ENCODE measurements at regions not wholly inside any gene's neighbourhood (a gene's known extent, or its start where the extent isn't known, plus 50 kb on each side); places are given as distances from the start of the nearest gene placed in this dataset.

DNA sequence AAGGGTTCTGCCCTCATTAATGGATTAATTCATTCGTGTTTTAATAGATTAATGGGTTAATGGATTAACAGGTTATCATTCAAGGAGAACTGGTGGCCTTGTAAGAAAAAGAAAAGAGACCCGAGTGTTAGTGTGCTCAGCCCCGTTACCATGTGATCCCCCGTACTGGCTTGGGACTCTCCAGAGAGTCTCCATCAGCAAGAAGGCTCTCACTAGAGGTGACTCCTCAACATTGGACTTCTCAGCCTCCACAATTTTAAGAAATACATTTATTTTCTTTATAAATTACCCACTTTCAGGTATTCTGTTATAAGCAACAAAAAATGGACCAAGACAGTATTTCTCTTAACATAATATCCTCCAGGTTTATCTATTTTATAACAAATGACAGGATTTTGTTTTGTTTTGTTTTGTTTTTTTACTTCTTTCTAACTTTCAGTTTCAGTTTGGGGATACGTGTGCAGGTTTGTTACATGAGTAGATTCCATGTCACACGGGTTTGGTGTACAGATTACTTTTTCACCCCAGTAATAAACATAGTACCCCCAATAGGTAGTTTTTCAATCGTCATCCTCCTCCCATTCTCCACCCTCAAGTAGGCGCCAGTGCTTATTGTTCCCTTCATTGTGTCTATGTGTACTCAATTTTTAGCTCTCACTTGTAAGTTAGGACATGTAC, 456.1 kb downstream of the DNAH5 start:
- H3K9ac ChIP-seq (ENCODE audit: low read depth in 1 of 2, low read length in 2 of 2), result no peak overlapping the region
- no peaks in the 10 kb centered on the region for H3K36me3 ChIP-seq (ENCODE audit: control insufficient read depth in 2 of 2, insufficient read depth in 2 of 2, low read length in 2 of 2)

DNA sequence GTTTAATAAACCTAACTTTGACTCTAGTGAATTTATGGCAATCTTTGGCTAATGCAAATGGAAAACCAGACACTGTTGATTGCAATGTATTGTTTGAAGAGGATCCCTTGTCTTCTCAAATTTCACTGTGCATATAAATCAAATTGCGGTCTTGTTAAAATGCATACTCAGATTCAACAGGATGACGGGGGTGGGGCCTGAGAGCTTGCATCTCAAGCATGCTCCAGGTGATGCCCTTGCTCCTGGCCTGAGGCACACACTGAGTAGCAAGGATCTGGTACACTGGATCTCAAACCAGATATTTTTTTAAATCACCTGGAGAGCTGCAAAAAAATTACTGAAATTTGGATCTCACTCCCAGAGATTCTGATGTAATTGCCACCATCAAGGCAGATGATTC, 463.7 kb downstream of the DNAH5 start:
- H3K27ac ChIP-seq (ENCODE audit: low read depth in 2 of 2, low read length in 2 of 2), result no peak overlapping the region

More for the DNA sequence above, 456.1 kb downstream of the DNAH5 start:
- no peak overlapping the region for H3K4me3 ChIP-seq (ENCODE audit: low read length in 2 of 2)
- H3K27ac ChIP-seq (ENCODE audit: low read depth in 2 of 2, low read length in 2 of 2), result no peak overlapping the region
- H3K9me3 ChIP-seq (ENCODE audit: control insufficient read depth in 2 of 2, low read length in 2 of 2), result no peaks in the 10 kb centered on the region
- no peaks in the 10 kb centered on the region for H3K27me3 ChIP-seq (ENCODE audit: control insufficient read depth in 2 of 2, insufficient read depth in 2 of 2, low read length in 2 of 2)
- no peaks in the 10 kb centered on the region for H3K4me1 ChIP-seq (ENCODE audit: control insufficient read depth in 2 of 2, insufficient read depth in 2 of 2, low read length in 2 of 2)

DNA sequence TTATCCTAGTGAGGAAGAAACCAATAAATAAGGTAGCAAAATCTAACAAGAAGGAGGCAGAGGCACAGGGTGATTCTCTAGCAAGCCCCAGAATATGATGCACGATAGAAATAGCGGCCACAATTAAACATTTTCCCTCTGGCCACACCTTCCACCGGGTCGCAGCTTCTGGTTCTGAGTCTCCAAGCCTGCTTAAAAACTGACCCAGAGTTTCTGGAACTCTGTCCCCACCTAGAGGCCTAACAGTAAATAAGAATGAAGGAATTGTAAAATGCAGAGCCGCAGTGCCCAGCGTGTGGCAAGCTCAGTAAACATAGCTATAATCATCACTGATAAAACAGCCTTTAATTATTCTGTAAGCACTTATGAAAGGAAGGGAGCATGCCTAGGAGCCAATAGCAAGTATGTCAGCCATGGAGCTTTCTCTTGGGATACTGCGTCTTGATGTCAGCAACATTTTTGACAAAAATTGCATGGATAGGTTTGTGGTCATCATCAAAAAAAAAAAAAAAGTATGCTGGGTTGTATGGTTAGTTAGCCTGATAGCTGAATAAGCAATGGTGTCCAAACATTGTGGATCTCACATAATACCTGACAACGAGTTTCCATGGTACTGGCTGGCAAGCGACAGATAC, 465.5 kb downstream of the DNAH5 start:
- Histone ChIP-seq H3K9me3 (ENCODE audit: control insufficient read depth in 2 of 2, low read length in 2 of 2) (peaks cover 0 to 2% of the 10 kb centered on the region in 2 donors), H3K4me3 (ENCODE audit: low read length in 2 of 2) (no peak overlapping the region), H3K36me3 (ENCODE audit: control insufficient read depth in 2 of 2, insufficient read depth in 2 of 2, low read length in 2 of 2) (no peaks in the 10 kb centered on the region), H3K4me1 (ENCODE audit: control insufficient read depth in 2 of 2, insufficient read depth in 2 of 2, low read length in 2 of 2) (no peaks in the 10 kb centered on the region), H3K27me3 (ENCODE audit: control insufficient read depth in 2 of 2, insufficient read depth in 2 of 2, low read length in 2 of 2) (no peaks in the 10 kb centered on the region), H3K9ac (ENCODE audit: low read depth in 1 of 2, low read length in 2 of 2) (no peak overlapping the region), H3K27ac (ENCODE audit: low read depth in 2 of 2, low read length in 2 of 2) (no peak overlapping the region)

More for the DNA sequence above, 463.7 kb downstream of the DNAH5 start:
- H3K4me3 ChIP-seq (ENCODE audit: low read length in 2 of 2), result no peak overlapping the region
- no peak overlapping the region for H3K9ac ChIP-seq (ENCODE audit: low read depth in 1 of 2, low read length in 2 of 2)
- no peaks in the 10 kb centered on the region for H3K36me3 ChIP-seq (ENCODE audit: control insufficient read depth in 2 of 2, insufficient read depth in 2 of 2, low read length in 2 of 2)
- no peaks in the 10 kb centered on the region for H3K9me3 ChIP-seq (ENCODE audit: control insufficient read depth in 2 of 2, low read length in 2 of 2)
- no peaks in the 10 kb centered on the region for H3K4me1 ChIP-seq (ENCODE audit: control insufficient read depth in 2 of 2, insufficient read depth in 2 of 2, low read length in 2 of 2)
- no peaks in the 10 kb centered on the region for H3K27me3 ChIP-seq (ENCODE audit: control insufficient read depth in 2 of 2, insufficient read depth in 2 of 2, low read length in 2 of 2)

DNA sequence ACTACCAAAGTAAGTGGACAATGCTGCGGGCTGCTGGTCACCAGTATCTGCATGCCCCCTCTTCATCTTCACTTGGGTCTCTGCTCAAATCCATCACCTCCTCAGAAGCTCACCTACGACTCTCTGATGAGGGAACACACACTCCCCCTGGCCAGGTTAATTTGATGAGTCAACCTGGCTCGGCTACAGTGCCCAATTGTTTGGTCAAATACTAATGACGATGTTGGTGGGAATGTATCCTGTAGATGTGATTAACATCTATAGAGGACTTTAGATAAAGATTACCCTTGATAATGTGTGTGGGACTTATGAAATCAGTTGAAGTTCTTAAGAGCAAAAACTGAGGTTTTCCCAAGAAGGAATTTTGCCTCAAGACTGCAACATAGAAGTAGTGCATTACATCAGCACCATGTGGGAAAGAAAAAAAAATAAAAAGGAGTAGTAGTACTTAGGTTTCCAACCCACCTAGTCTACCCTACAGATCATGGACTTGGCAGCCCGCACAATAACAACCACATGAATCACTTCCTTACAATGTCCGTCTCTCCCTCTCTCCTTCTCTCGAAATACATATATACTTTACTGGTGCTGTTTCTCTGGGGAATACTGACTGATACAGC, 467.3 kb downstream of the DNAH5 start:
- Histone ChIP-seq H3K27ac (ENCODE audit: low read depth in 2 of 2, low read length in 2 of 2) (no peak overlapping the region), H3K4me3 (ENCODE audit: low read length in 2 of 2) (no peak overlapping the region), H3K9ac (ENCODE audit: low read depth in 1 of 2, low read length in 2 of 2) (no peak overlapping the region), H3K27me3 (ENCODE audit: control insufficient read depth in 2 of 2, insufficient read depth in 2 of 2, low read length in 2 of 2) (no peaks in the 10 kb centered on the region), H3K4me1 (ENCODE audit: control insufficient read depth in 2 of 2, insufficient read depth in 2 of 2, low read length in 2 of 2) (no peaks in the 10 kb centered on the region), H3K36me3 (ENCODE audit: control insufficient read depth in 2 of 2, insufficient read depth in 2 of 2, low read length in 2 of 2) (no peaks in the 10 kb centered on the region), H3K9me3 (ENCODE audit: control insufficient read depth in 2 of 2, low read length in 2 of 2) (peaks cover 0 to 2% of the 10 kb centered on the region in 2 donors)

DNA sequence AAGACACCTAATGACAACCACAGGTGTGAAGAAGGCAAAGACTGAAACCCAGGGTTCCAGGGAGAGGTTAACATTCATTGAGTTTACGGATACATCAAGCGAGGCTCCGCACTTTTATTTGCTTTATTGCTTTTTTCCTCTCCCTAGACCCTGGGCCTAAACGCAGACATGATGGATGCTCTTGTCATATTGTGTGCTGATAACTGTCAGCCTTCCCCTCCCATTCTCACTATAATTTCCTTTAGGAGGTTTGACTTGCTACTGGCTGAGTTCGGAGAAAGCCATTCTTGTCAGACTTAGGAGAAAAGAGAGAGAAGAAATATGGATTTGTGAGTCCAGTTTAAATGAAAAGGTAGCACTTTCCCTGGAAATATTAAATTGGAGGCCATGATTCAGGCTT, 471.6 kb downstream of the DNAH5 start:
- H3K27me3 ChIP-seq (ENCODE audit: control insufficient read depth in 2 of 2, insufficient read depth in 2 of 2, low read length in 2 of 2), result no peaks in the 10 kb centered on the region
- H3K9ac ChIP-seq (ENCODE audit: low read depth in 1 of 2, low read length in 2 of 2), result no peak overlapping the region
- peaks cover 0 to 2% of the 10 kb centered on the region in 2 donors for H3K9me3 ChIP-seq (ENCODE audit: control insufficient read depth in 2 of 2, low read length in 2 of 2)
- H3K4me3 ChIP-seq (ENCODE audit: low read length in 2 of 2), result no peak overlapping the region
- no peak overlapping the region for H3K27ac ChIP-seq (ENCODE audit: low read depth in 2 of 2, low read length in 2 of 2)
- no peaks in the 10 kb centered on the region for H3K4me1 ChIP-seq (ENCODE audit: control insufficient read depth in 2 of 2, insufficient read depth in 2 of 2, low read length in 2 of 2)
- H3K36me3 ChIP-seq (ENCODE audit: control insufficient read depth in 2 of 2, insufficient read depth in 2 of 2, low read length in 2 of 2), result no peaks in the 10 kb centered on the region

DNA sequence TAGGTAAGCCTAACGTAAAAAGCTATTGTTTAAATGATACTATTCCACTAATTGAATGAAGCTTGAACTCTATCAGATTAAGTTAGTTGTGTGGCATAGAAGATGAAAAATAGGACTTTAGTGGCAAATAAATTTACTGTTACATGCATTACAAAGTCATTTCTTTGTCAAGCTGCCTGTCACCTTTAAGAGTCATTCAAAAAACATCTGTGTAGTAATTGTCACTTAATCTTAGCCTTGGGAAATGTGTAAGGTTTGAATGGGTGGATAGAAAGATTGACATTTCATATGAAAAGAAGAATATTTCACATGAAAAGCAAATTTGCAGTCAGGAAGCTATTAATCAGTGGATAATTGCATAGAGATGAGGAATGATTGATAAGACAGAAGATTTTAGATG, 473.5 kb downstream of the DNAH5 start:
- Histone ChIP-seq H3K9ac (ENCODE audit: low read depth in 1 of 2, low read length in 2 of 2) (no peak overlapping the region), H3K4me3 (ENCODE audit: low read length in 2 of 2) (no peak overlapping the region), H3K9me3 (ENCODE audit: control insufficient read depth in 2 of 2, low read length in 2 of 2) (peaks cover 0 to 2% of the 10 kb centered on the region in 2 donors), H3K4me1 (ENCODE audit: control insufficient read depth in 2 of 2, insufficient read depth in 2 of 2, low read length in 2 of 2) (no peaks in the 10 kb centered on the region), H3K36me3 (ENCODE audit: control insufficient read depth in 2 of 2, insufficient read depth in 2 of 2, low read length in 2 of 2) (no peaks in the 10 kb centered on the region), H3K27ac (ENCODE audit: low read depth in 2 of 2, low read length in 2 of 2) (no peak overlapping the region), H3K27me3 (ENCODE audit: control insufficient read depth in 2 of 2, insufficient read depth in 2 of 2, low read length in 2 of 2) (no peaks in the 10 kb centered on the region)

DNA sequence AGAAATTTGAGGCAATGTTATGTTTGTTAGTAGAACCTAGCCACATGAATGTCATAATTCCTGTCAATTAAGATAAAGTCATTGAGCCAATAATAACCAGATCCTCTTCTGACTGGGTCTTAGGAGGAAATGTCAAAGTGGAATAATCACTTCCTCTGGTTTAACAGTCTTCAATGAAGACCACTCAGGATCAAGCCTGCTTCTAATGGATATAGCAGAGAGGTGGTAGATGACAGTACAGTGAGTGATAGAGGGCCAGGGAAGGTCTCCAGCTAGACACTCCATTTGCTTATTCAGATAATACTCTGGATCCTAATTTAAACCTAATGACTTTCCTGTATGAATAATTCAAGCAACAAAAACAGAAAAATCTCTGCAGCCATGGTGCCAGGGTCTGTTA, 474.2 kb downstream of the DNAH5 start:
- Histone ChIP-seq H3K9me3 (ENCODE audit: control insufficient read depth in 2 of 2, low read length in 2 of 2) (peaks cover 0 to 2% of the 10 kb centered on the region in 2 donors), H3K4me3 (ENCODE audit: low read length in 2 of 2) (no peak overlapping the region), H3K9ac (ENCODE audit: low read depth in 1 of 2, low read length in 2 of 2) (no peak overlapping the region), H3K36me3 (ENCODE audit: control insufficient read depth in 2 of 2, insufficient read depth in 2 of 2, low read length in 2 of 2) (no peaks in the 10 kb centered on the region), H3K4me1 (ENCODE audit: control insufficient read depth in 2 of 2, insufficient read depth in 2 of 2, low read length in 2 of 2) (no peaks in the 10 kb centered on the region), H3K27me3 (ENCODE audit: control insufficient read depth in 2 of 2, insufficient read depth in 2 of 2, low read length in 2 of 2) (no peaks in the 10 kb centered on the region), H3K27ac (ENCODE audit: low read depth in 2 of 2, low read length in 2 of 2) (no peak overlapping the region)

DNA sequence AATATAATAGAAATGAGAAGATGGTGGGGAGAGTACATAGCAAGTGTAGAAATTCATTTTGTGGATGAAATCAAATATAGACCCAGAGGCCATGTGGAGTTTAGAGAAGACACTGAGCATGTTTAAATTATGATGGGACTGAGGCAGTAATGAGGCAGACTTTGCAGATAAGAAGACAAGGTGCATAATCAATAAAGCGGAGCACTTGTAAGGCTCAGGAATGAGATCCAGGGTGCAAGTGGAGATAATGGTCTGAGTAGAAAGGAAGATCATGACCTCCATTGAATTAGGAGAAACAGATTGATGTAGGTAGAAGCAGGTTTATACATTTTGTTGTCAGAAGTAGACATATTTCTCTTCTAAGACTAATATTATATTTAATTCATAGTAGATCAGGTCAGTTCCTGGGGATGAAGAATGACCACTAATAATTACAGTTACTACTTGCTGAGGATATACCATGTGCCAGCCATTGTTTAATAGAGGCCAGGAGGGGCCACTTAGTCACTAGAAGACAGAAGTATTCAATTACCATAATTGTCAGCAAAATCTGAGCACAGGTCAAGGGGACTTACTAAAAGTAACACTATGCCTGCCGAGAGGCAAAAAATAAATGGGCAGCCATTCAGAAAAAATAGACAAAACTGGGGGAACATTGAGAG, 479.8 kb downstream of the DNAH5 start:
- no peak overlapping the region for H3K4me3 ChIP-seq (ENCODE audit: low read length in 2 of 2)
- no peaks in the 10 kb centered on the region for H3K27me3 ChIP-seq (ENCODE audit: control insufficient read depth in 2 of 2, insufficient read depth in 2 of 2, low read length in 2 of 2)
- no peak overlapping the region for H3K9ac ChIP-seq (ENCODE audit: low read depth in 1 of 2, low read length in 2 of 2)
- no peaks in the 10 kb centered on the region for H3K36me3 ChIP-seq (ENCODE audit: control insufficient read depth in 2 of 2, insufficient read depth in 2 of 2, low read length in 2 of 2)
- no peak overlapping the region for H3K27ac ChIP-seq (ENCODE audit: low read depth in 2 of 2, low read length in 2 of 2)
- H3K4me1 ChIP-seq (ENCODE audit: control insufficient read depth in 2 of 2, insufficient read depth in 2 of 2, low read length in 2 of 2), result no peaks in the 10 kb centered on the region
- H3K9me3 ChIP-seq (ENCODE audit: control insufficient read depth in 2 of 2, low read length in 2 of 2), result no peaks in the 10 kb centered on the region

DNA sequence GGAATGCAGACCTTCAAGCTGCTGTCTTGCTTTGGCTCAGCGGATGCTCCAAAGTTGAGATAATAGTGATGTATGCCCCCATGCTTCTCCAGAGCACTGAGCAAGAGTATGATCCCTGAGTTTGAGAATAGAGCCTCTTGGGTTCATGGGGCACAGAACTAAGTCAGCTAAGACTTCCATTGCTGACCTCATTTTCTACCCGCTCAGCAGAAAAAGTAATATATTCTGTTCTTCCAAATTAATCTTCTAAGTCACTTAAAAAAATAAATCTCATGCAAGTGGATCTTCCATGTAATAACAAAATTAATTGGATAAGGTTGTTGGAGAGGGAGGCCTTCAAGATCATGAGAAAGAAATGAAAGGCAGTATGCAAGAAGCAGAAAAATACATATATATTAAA, 483.9 kb downstream of the DNAH5 start:
- Histone ChIP-seq H3K9ac (ENCODE audit: low read depth in 1 of 2, low read length in 2 of 2) (no peak overlapping the region), H3K36me3 (ENCODE audit: control insufficient read depth in 2 of 2, insufficient read depth in 2 of 2, low read length in 2 of 2) (no peaks in the 10 kb centered on the region), H3K4me3 (ENCODE audit: low read length in 2 of 2) (no peak overlapping the region), H3K9me3 (ENCODE audit: control insufficient read depth in 2 of 2, low read length in 2 of 2) (no peaks in the 10 kb centered on the region), H3K27ac (ENCODE audit: low read depth in 2 of 2, low read length in 2 of 2) (no peak overlapping the region), H3K4me1 (ENCODE audit: control insufficient read depth in 2 of 2, insufficient read depth in 2 of 2, low read length in 2 of 2) (no peaks in the 10 kb centered on the region), H3K27me3 (ENCODE audit: control insufficient read depth in 2 of 2, insufficient read depth in 2 of 2, low read length in 2 of 2) (no peaks in the 10 kb centered on the region)

DNA sequence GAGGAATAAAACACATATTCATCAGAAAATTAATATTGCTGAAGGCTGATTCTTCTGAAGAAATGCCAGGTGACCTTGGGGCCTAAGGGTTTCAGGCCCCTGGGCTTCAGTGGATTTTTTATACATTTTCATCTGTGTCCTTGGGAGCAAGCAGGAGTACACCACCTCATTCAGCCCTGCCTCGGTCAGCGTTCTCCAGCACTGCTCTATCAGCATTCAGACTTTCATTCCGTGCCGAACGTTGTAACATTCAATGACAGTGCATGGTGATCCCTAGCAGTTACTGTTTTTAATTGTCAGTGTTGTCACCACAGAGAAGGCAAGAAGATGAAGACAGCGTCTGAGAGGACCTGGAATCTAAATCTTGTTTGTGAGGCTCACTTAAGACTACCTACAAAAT, 490.4 kb downstream of the DNAH5 start:
- H3K4me1 ChIP-seq (ENCODE audit: control insufficient read depth in 2 of 2, insufficient read depth in 2 of 2, low read length in 2 of 2), result no peaks in the 10 kb centered on the region
- no peaks in the 10 kb centered on the region for H3K9me3 ChIP-seq (ENCODE audit: control insufficient read depth in 2 of 2, low read length in 2 of 2)
- H3K27ac ChIP-seq (ENCODE audit: low read depth in 2 of 2, low read length in 2 of 2), result no peak overlapping the region
- no peak overlapping the region for H3K9ac ChIP-seq (ENCODE audit: low read depth in 1 of 2, low read length in 2 of 2)
- no peak overlapping the region for H3K4me3 ChIP-seq (ENCODE audit: low read length in 2 of 2)
- H3K27me3 ChIP-seq (ENCODE audit: control insufficient read depth in 2 of 2, insufficient read depth in 2 of 2, low read length in 2 of 2), result no peaks in the 10 kb centered on the region
- no peaks in the 10 kb centered on the region for H3K36me3 ChIP-seq (ENCODE audit: control insufficient read depth in 2 of 2, insufficient read depth in 2 of 2, low read length in 2 of 2)

All from mucosa of rectum (tissue), 2 donors.